HG02798 (cell line): ENCODE measurements at regions not wholly inside any gene's neighbourhood (a gene's known extent, or its start where the extent isn't known, plus 50 kb on each side); places are given as distances from the start of the nearest gene placed in this dataset.

ENCODE experiments used
- ATAC-seq: cut with Tn5 transposase; IDR thresholded peaks from one replicate; pipeline ENCODE4 v1.9.1; 2021; ENCODE audit warnings: mild to moderate bottlenecking; ENCODE audit not compliant: unreplicated experiment, poor library complexity

- no peak for ATAC-seq
These were observed 255.6 kb upstream of the CADM1 start for GRCh38 chr11:115759622-115760460.

GRCh38 chr11:115758011-115758410 lies 253.8 kb upstream of the CADM1 start:
- ATAC-seq = no peak

DNA sequence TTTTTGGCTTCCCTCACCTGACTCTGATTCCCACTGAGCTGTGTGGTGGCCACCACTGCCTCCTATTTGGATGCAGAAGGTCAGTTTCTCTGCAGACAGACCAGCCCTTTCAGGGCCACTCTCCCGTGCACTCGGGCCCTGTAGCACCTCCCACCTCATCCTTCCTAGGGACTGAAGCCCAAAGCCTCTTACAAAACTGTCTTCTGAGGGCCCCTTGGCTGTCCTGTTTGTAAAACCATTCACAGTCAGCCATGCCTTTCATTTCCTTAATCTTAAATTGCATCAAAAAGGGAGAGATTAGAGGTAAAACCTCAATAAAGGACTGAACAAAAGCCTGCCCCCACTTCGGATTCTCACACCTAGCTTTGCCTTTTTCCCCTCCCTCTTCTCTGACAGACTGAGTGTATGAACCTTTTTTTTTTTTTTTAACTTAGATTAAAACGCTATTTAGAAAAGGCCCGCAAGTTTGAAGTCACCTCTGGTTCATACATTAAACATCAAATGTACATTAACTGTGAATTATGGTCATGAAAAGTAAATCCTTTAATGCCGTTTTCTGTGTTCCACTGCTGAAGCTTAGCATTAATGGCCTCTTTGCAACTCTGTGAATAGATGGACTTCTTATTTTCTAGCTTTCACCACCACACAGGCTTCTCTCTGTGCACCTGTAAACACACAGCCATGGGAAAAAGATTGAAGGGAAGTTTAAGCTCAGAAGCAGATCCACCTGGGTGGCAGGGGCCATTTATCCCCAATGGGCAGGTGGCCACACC lies 247.2 kb upstream of the CADM1 start:
- ATAC-seq = no peak

DNA sequence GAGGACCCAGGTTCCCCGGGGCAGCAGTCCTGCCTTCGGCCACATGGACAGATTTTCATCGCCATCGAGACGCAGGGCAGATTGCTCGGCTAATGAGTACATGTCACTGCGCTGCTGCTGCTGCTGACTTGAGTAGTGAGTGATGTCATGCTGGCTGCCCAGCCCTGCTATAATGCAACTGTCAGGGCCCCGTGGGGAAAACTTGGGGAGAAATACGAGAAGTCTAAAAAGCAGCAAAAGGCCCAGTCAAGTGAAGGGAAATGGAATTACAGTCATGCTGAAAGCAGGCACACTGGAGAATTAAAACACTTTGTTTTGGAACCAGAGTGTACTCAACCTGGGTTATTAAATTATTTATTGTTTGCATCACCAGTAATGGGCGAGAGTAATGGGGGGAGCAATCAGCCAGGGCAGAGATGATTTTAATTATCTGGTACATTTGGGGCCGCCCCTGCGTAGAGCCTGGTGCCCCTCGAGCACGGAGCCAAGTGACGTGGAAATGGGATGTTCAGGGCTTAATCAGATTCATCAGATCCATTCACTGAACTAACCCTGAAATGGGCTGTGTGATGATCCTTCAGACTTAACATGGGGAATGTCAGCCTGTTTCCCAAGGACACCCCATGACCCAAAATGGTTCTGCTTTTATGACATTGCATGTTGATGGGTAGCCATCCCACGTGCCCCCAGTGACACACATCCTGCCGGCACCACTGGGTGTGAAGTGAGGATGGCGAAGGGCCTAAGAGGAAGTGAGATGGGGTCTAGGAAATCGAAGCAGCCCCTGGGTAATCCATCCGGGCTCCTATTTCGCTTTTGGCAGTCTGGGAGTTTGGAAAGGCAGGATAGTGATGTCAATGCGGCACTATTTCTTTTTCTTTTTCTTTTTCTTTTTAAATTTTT lies 241.6 kb upstream of the CADM1 start:
- ATAC-seq = no peak

GRCh38 chr11:115745066-115745465 lies 240.9 kb upstream of the CADM1 start:
- ATAC-seq = no peak

- no peak for ATAC-seq
These were observed 239.5 kb upstream of the CADM1 start for GRCh38 chr11:115743719-115744118.

- ATAC-seq = no peak
These were observed 237.3 kb upstream of the CADM1 start for GRCh38 chr11:115741376-115742107.

GRCh38 chr11:115740324-115740723 lies 236.1 kb upstream of the CADM1 start:
- ATAC-seq = no peak

- no peak for ATAC-seq
These were observed 235.7 kb upstream of the CADM1 start for GRCh38 chr11:115739878-115740277.

GRCh38 chr11:115739146-115739545 lies 234.9 kb upstream of the CADM1 start:
- no peak for ATAC-seq

DNA sequence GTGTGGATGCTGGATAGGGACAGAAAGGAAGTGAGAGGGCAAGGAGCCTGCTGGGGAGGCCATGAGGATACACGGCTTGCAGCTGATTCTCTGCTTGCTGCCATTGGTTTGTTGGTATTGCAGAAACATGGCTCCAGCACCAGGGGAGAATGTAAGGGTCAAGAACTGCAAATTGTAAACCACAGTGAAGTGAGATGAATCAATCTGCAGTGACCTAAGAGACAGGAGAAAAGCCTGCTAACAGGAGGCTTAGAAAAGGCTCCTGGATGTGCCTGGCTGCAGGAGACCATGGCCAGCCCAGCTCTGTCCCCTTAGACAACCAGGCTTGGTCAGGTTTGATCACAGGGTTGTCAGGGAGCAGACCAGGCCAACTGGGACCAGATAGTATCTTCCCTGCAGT lies 233.7 kb upstream of the CADM1 start:
- no peak for ATAC-seq

DNA sequence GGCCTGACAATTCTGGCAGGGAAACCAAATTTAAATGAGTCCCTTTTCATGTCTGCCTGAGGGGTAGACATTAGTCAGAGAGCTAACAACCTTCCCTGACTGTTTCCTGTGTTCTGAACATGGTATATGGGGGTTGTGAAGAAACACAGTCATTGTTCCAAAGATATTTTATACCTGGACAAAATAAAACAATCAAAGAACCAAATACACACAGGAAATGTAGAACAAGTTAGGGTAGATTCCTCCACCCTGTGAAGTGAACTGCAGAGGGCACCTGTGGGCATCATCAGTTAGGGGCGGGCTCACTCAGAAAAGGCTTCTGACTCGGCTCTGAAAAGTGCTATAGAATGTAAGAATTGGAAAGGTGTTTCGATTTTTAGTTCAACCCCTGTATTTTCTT lies 231.9 kb upstream of the CADM1 start:
- ATAC-seq = no peak

- ATAC-seq = no peak
These were observed 220.5 kb upstream of the CADM1 start for GRCh38 chr11:115724666-115725065.

- ATAC-seq = no peak
These were observed 218.5 kb upstream of the CADM1 start for GRCh38 chr11:115722711-115723110.

- no peak for ATAC-seq
These were observed 217.2 kb upstream of the CADM1 start for GRCh38 chr11:115721296-115721995.

GRCh38 chr11:115720602-115721245 lies 216.5 kb upstream of the CADM1 start:
- ATAC-seq = no peak

DNA sequence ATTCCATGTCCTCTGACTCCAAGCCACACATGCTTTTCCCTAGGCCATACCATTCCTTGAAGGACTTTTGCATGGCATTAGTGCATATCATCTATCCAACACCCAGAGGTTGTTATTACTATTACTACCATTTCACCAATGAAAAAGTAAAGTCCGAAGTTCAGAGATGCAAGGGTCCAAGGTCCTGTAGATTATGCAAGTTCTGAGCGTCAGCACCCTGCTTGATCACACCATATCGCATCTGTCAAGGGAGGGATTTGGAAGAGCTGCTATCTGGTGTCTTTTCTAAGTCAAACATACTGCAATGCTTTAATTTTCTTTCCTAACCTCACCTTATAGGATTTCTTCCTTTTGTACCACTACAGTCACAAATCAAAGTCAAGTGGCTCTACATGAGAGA lies 214.7 kb upstream of the CADM1 start:
- no peak for ATAC-seq

- ATAC-seq = no peak
These were observed 213.9 kb upstream of the CADM1 start for GRCh38 chr11:115718106-115718505.
